ENCODE measurements at regions not wholly inside any gene's neighbourhood (a gene's known extent, or its start where the extent isn't known, plus 50 kb on each side); places are given as distances from the start of the nearest gene placed in this dataset.
"Not testable (repeated sequence)": the region's sequence is repeated elsewhere in the genome, so short reads cannot be mapped to it uniquely, and the experiment has no call there.

GRCh38 chr5:51109786-51110410, 273.4 kb upstream of the ISL1 start:
- DNase-seq (ENCODE audit: low read depth in 1 of 2, low spot score in 2 of 2), result no peak
- Histone ChIP-seq H3K36me3 (no peaks in the 10 kb centered on the region), H3K27ac (no peak overlapping the region), H3K9me3 (replicated peaks) (no peaks in the 10 kb centered on the region), H3K4me3 (no peak overlapping the region), H3K4me1 (replicated peaks) (no peaks in the 10 kb centered on the region), H3K27me3 (replicated peaks) (no peaks in the 10 kb centered on the region)

GRCh38 chr5:51131266-51131665, 252.0 kb upstream of the ISL1 start:
- no peaks in the 10 kb centered on the region for H3K27me3 ChIP-seq (replicated peaks)
- no peak overlapping the region for H3K4me3 ChIP-seq
- DNase-seq (ENCODE audit: low read depth in 1 of 2, low spot score in 2 of 2), result no peak
- H3K36me3 ChIP-seq, result no peaks in the 10 kb centered on the region
- no peak overlapping the region for H3K27ac ChIP-seq
- no peaks in the 10 kb centered on the region for H3K9me3 ChIP-seq (replicated peaks)
- no peaks in the 10 kb centered on the region for H3K4me1 ChIP-seq (replicated peaks)

GRCh38 chr5:51138164-51138563, 245.1 kb upstream of the ISL1 start:
- H3K27me3 ChIP-seq (replicated peaks), result no peaks in the 10 kb centered on the region
- no peaks in the 10 kb centered on the region for H3K36me3 ChIP-seq
- H3K9me3 ChIP-seq (replicated peaks), result no peaks in the 10 kb centered on the region
- H3K27ac ChIP-seq, result no peak overlapping the region
- DNase-seq (ENCODE audit: low read depth in 1 of 2, low spot score in 2 of 2), result no peak
- H3K4me1 ChIP-seq (replicated peaks), result no peaks in the 10 kb centered on the region
- H3K4me3 ChIP-seq, result no peak overlapping the region

- H3K27me3 ChIP-seq (replicated peaks), result no peaks in the 10 kb centered on the region
- H3K36me3 ChIP-seq, result no peaks in the 10 kb centered on the region
- no peak overlapping the region for H3K27ac ChIP-seq
- no peaks in the 10 kb centered on the region for H3K9me3 ChIP-seq (replicated peaks)
- DNase-seq (ENCODE audit: low read depth in 1 of 2, low spot score in 2 of 2), result no peak
- H3K4me3 ChIP-seq, result no peak overlapping the region
- no peaks in the 10 kb centered on the region for H3K4me1 ChIP-seq (replicated peaks)
Observed at GRCh38 chr5:51148437-51148836, 234.8 kb upstream of the ISL1 start.

- no peaks in the 10 kb centered on the region for H3K4me1 ChIP-seq (replicated peaks)
- no peak overlapping the region for H3K27ac ChIP-seq
- no peak for DNase-seq (ENCODE audit: low read depth in 1 of 2, low spot score in 2 of 2)
Observed at GRCh38 chr5:51156222-51156621, 227.0 kb upstream of the ISL1 start.

GRCh38 chr5:51156838-51157237, 226.4 kb upstream of the ISL1 start:
- Histone ChIP-seq H3K4me3 (no peak overlapping the region), H3K9me3 (replicated peaks) (no peaks in the 10 kb centered on the region), H3K27me3 (replicated peaks) (no peaks in the 10 kb centered on the region), H3K36me3 (no peaks in the 10 kb centered on the region), H3K27ac (no peak overlapping the region), H3K4me1 (replicated peaks) (no peaks in the 10 kb centered on the region)
- no peak for DNase-seq (ENCODE audit: low read depth in 1 of 2, low spot score in 2 of 2)

More at GRCh38 chr5:51156222-51156621, 227.0 kb upstream of the ISL1 start:
- Histone ChIP-seq H3K27me3 (replicated peaks) (no peaks in the 10 kb centered on the region), H3K9me3 (replicated peaks) (no peaks in the 10 kb centered on the region), H3K4me3 (no peak overlapping the region), H3K36me3 (no peaks in the 10 kb centered on the region)

- Histone ChIP-seq H3K27ac (no peak overlapping the region), H3K36me3 (no peaks in the 10 kb centered on the region), H3K4me1 (replicated peaks) (no peaks in the 10 kb centered on the region), H3K27me3 (replicated peaks) (no peaks in the 10 kb centered on the region), H3K4me3 (no peak overlapping the region), H3K9me3 (replicated peaks) (no peaks in the 10 kb centered on the region)
- DNase-seq (ENCODE audit: low read depth in 1 of 2, low spot score in 2 of 2), result no peak
Observed at GRCh38 chr5:51159164-51159563, 224.1 kb upstream of the ISL1 start.

- Histone ChIP-seq H3K36me3 (no peaks in the 10 kb centered on the region), H3K27me3 (replicated peaks) (no peaks in the 10 kb centered on the region), H3K4me1 (replicated peaks) (no peaks in the 10 kb centered on the region), H3K27ac (no peak overlapping the region), H3K4me3 (no peak overlapping the region), H3K9me3 (replicated peaks) (no peaks in the 10 kb centered on the region)
- no peak for DNase-seq (ENCODE audit: low read depth in 1 of 2, low spot score in 2 of 2)
Observed at GRCh38 chr5:51159606-51160005, 223.6 kb upstream of the ISL1 start.

- Histone ChIP-seq H3K4me3 (no peak overlapping the region), H3K9me3 (replicated peaks) (no peaks in the 10 kb centered on the region), H3K36me3 (no peaks in the 10 kb centered on the region), H3K4me1 (replicated peaks) (no peaks in the 10 kb centered on the region), H3K27me3 (replicated peaks) (no peaks in the 10 kb centered on the region), H3K27ac (no peak overlapping the region)
- no peak for DNase-seq (ENCODE audit: low read depth in 1 of 2, low spot score in 2 of 2)
Observed at GRCh38 chr5:51162245-51162644, 221.0 kb upstream of the ISL1 start.

GRCh38 chr5:51165621-51166020, 217.6 kb upstream of the ISL1 start:
- DNase-seq (ENCODE audit: low read depth in 1 of 2, low spot score in 2 of 2); H3K36me3 ChIP-seq; H3K27ac ChIP-seq; H3K9me3 ChIP-seq (replicated peaks); H3K4me3 ChIP-seq; H3K27me3 ChIP-seq (replicated peaks); H3K4me1 ChIP-seq (replicated peaks): not testable (repeated sequence)

GRCh38 chr5:51172903-51173626, 210.2 kb upstream of the ISL1 start:
- H3K27ac ChIP-seq, result no peak overlapping the region
- H3K4me1 ChIP-seq (replicated peaks), result no peaks in the 10 kb centered on the region
- DNase-seq (ENCODE audit: low read depth in 1 of 2, low spot score in 2 of 2), result no peak
- H3K36me3 ChIP-seq, result no peaks in the 10 kb centered on the region
- H3K9me3 ChIP-seq (replicated peaks), result no peaks in the 10 kb centered on the region
- H3K4me3 ChIP-seq, result no peak overlapping the region
- H3K27me3 ChIP-seq (replicated peaks), result no peaks in the 10 kb centered on the region

- Histone ChIP-seq H3K4me3 (no peak overlapping the region), H3K36me3 (no peaks in the 10 kb centered on the region), H3K27me3 (replicated peaks) (no peaks in the 10 kb centered on the region), H3K4me1 (replicated peaks) (no peaks in the 10 kb centered on the region), H3K9me3 (replicated peaks) (no peaks in the 10 kb centered on the region), H3K27ac (no peak overlapping the region)
- no peak for DNase-seq (ENCODE audit: low read depth in 1 of 2, low spot score in 2 of 2)
Observed at GRCh38 chr5:51181208-51181894, 201.9 kb upstream of the ISL1 start.

GRCh38 chr5:51185850-51186329, 197.4 kb upstream of the ISL1 start:
- Histone ChIP-seq H3K27me3 (replicated peaks) (no peaks in the 10 kb centered on the region), H3K27ac (no peak overlapping the region), H3K9me3 (replicated peaks) (no peaks in the 10 kb centered on the region)

GRCh38 chr5:51188001-51188591, 195.2 kb upstream of the ISL1 start:
- H3K4me3 ChIP-seq, result no peak overlapping the region
- no peaks in the 10 kb centered on the region for H3K9me3 ChIP-seq (replicated peaks)
- H3K4me1 ChIP-seq (replicated peaks), result no peaks in the 10 kb centered on the region
- no peak for DNase-seq (ENCODE audit: low read depth in 1 of 2, low spot score in 2 of 2)
- no peak overlapping the region for H3K27ac ChIP-seq
- no peaks in the 10 kb centered on the region for H3K27me3 ChIP-seq (replicated peaks)
- no peaks in the 10 kb centered on the region for H3K36me3 ChIP-seq

More at GRCh38 chr5:51185850-51186329, 197.4 kb upstream of the ISL1 start:
- H3K4me3 ChIP-seq, result no peak overlapping the region
- no peak for DNase-seq (ENCODE audit: low read depth in 1 of 2, low spot score in 2 of 2)
- no peaks in the 10 kb centered on the region for H3K4me1 ChIP-seq (replicated peaks)
- H3K36me3 ChIP-seq, result no peaks in the 10 kb centered on the region
